Right atrium auricular region (tissue), 2 donors: ENCODE measurements at regions not wholly inside any gene's neighbourhood (a gene's known extent, or its start where the extent isn't known, plus 50 kb on each side); places are given as distances from the start of the nearest gene placed in this dataset.

Experiments used
- DNase-seq: peaks from one replicate; pipeline ENCODE4 v3.0.0-alpha.2; 2019; ENCODE audit warnings: low spot score
- H3K27ac ChIP-seq, 2 donors: fragments of 200-600 bp; sonication (generic); 1 replicate in 1 of 2; 2 replicates in 1 of 2; pipeline ENCODE4 v1.5.1; 2016 to 2019
- H3K27me3 ChIP-seq, 2 donors: fragments of 200-600 bp; sonication (generic); one replicate each; pipeline versions ENCODE4 v1.5.1 to v1.6.0; 2017 to 2019
- H3K36me3 ChIP-seq: fragments of 200-600 bp; sonication (generic); one replicate; pipeline ENCODE4 v1.5.1; 2016
- H3K4me1 ChIP-seq, 2 donors: fragments of 200-600 bp; sonication (generic); one replicate each; pipeline versions ENCODE4 v1.5.1 to v1.6.0; 2017 to 2019
- H3K4me3 ChIP-seq, 2 donors: fragments of 200-600 bp; sonication (generic); 1 replicate in 1 of 2; 2 replicates in 1 of 2; pipeline ENCODE4 v1.5.1; 2017 to 2019; ENCODE audit warnings: mild to moderate bottlenecking in 1 of 2, moderate library complexity in 1 of 2
- H3K9me3 ChIP-seq, 2 donors: fragments of 200-600 bp; sonication (generic); one replicate each; pipeline ENCODE4 v1.5.1; 2019
- CTCF ChIP-seq, 2 donors: fragments of 200-600 bp; sonication (generic); IDR thresholded peaks; one replicate each; pipeline ENCODE4 v1.5.1; 2019; ENCODE audit warnings: antibody characterized with exemption in 2 of 2

GRCh38 chr17:69999253-69999652 lies 75.8 kb upstream of the KCNJ16 start:
- H3K9me3 ChIP-seq: peaks cover 0 to 11% of the 10 kb centered on the region in 2 donors
- no peak overlapping the region for H3K27ac ChIP-seq

GRCh38 chr17:70006159-70006558 lies 68.9 kb upstream of the KCNJ16 start:
- Histone ChIP-seq H3K27ac (no peak overlapping the region), H3K9me3 (no peaks in the 10 kb centered on the region), H3K4me3 (no peak overlapping the region), H3K36me3 (no peaks in the 10 kb centered on the region), H3K4me1 (no peaks in the 10 kb centered on the region), H3K27me3 (no peaks in the 10 kb centered on the region)
- no peak for DNase-seq
- no peak for TF ChIP-seq CTCF (IDR thresholded peaks at IDR 0.05)

More at GRCh38 chr17:69999253-69999652, 75.8 kb upstream of the KCNJ16 start:
- Histone ChIP-seq H3K27me3 (no peaks in the 10 kb centered on the region), H3K36me3 (no peaks in the 10 kb centered on the region), H3K4me3 (no peak overlapping the region), H3K4me1 (no peaks in the 10 kb centered on the region)
- no peak for TF ChIP-seq CTCF (IDR thresholded peaks at IDR 0.05)
- no peak for DNase-seq

- DNase-seq: no peak
- no peak overlapping the region for H3K4me3 ChIP-seq
- no peaks in the 10 kb centered on the region for H3K27me3 ChIP-seq
- no peaks in the 10 kb centered on the region for H3K4me1 ChIP-seq
- no peak overlapping the region for H3K27ac ChIP-seq
- TF ChIP-seq CTCF (IDR thresholded peaks at IDR 0.05): no peak
- no peaks in the 10 kb centered on the region for H3K9me3 ChIP-seq
- H3K36me3 ChIP-seq: no peaks in the 10 kb centered on the region
These were observed 63.3 kb upstream of the KCNJ16 start for GRCh38 chr17:70011750-70012149.

GRCh38 chr17:70013911-70014310 lies 61.1 kb upstream of the KCNJ16 start:
- DNase-seq: no peak
- H3K36me3 ChIP-seq: no peaks in the 10 kb centered on the region
- no peak for TF ChIP-seq CTCF (IDR thresholded peaks at IDR 0.05)
- no peaks in the 10 kb centered on the region for H3K9me3 ChIP-seq
- H3K4me3 ChIP-seq: no peak overlapping the region
- H3K27me3 ChIP-seq: no peaks in the 10 kb centered on the region
- no peaks in the 10 kb centered on the region for H3K4me1 ChIP-seq
- H3K27ac ChIP-seq: no peak overlapping the region

- no peak for DNase-seq
- Histone ChIP-seq H3K4me3 (no peak overlapping the region), H3K4me1 (peaks cover 0 to 6% of the 10 kb centered on the region in 2 donors), H3K36me3 (no peaks in the 10 kb centered on the region), H3K9me3 (no peaks in the 10 kb centered on the region), H3K27ac (no peak overlapping the region), H3K27me3 (no peaks in the 10 kb centered on the region)
- TF ChIP-seq CTCF (IDR thresholded peaks at IDR 0.05): no peak
These were observed 57.9 kb upstream of the KCNJ16 start for GRCh38 chr17:70017112-70017511.

- Histone ChIP-seq H3K36me3 (no peaks in the 10 kb centered on the region), H3K9me3 (no peaks in the 10 kb centered on the region), H3K4me3 (no peak overlapping the region), H3K27ac (no peak overlapping the region), H3K27me3 (no peaks in the 10 kb centered on the region), H3K4me1 (peaks cover 0 to 11% of the 10 kb centered on the region in 2 donors)
- no peak for TF ChIP-seq CTCF (IDR thresholded peaks at IDR 0.05)
- DNase-seq: no peak
These were observed 57.1 kb upstream of the KCNJ16 start for GRCh38 chr17:70017941-70018340.
